ENCODE measurements at regions not wholly inside any gene's neighbourhood (a gene's known extent, or its start where the extent isn't known, plus 50 kb on each side); places are given as distances from the start of the nearest gene placed in this dataset.

GRCh38 chr11:29331451-29332010 lies 685.3 kb downstream of the KCNA4 start:
- TF ChIP-seq CTCF (IDR thresholded peaks at IDR 0.05), result no peak
- TF ChIP-seq EZH2 (IDR thresholded peaks at IDR 0.05; ENCODE audit: borderline replicate concordance, insufficient read depth, low read depth, low read length, poor library complexity, severe bottlenecking), result no peak

All from B cell (primary cell).